NCI-H526 treated with DMSO at 0.1 percent for 48 hours (cell line): ENCODE measurements at regions not wholly inside any gene's neighbourhood (a gene's known extent, or its start where the extent isn't known, plus 50 kb on each side); places are given as distances from the start of the nearest gene placed in this dataset.

Experiments used
- DNase-seq: peaks from one replicate; lab custom pipeline; 2025; lab: John Stamatoyannopoulos, UW

GRCh38 chr13:30151388-30151787 is 156.0 kb downstream of the KATNAL1 start:
- no peak for DNase-seq

DNA sequence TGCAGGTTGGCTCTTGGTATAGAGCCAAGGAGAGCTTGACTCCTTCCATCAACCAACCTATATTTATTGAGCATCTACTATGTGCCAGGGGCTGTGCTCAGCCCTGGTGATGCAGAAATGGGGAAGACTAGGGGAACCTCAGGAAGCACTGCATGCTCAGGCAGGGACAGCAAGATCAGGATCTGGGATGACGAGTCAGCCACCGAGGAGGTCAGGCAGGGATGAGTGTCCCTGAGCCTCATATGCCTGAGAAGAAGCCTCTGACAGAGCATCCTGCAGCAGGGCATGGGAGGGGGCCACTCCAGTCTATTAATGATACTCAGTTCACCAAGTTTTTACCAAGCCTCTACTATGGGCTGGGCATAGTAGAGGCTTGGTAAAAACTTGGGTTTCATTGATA is 158.1 kb downstream of the KATNAL1 start:
- DNase-seq, result no peak

- no peak for DNase-seq
Observed at GRCh38 chr13:30148786-30149185, 158.6 kb downstream of the KATNAL1 start.

DNA sequence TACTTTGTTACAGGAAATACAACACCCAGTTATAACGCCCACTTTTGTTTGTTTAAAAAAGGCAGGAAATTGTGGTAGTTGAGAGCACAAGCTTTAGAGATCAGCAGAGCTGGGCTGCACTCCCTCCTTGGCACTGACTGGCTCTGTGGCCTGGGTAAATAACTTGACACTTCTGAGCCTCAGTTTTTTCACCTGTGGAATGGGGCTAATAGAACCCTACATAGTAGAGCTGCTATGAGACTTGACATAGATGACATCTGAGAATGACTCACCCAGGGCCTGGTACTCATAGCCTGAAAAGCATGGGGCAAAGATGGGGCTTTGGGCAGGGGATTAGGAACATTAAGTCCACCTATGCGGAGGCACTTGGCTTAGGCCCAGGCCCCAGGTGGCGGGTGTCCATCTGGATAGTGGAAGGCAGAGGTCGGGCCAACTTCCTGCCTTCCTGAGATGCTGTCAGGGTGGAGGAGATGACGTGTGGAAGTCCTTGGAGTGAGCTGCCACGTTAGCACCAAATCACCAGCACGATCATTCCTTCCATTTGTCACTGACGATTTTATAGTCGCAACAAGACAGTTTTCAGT is 159.1 kb downstream of the KATNAL1 start:
- DNase-seq, result no peak

- DNase-seq, result no peak
Observed at GRCh38 chr13:30147421-30147820, 159.9 kb downstream of the KATNAL1 start.

- DNase-seq, result no peak
Observed at GRCh38 chr13:30147015-30147414, 160.3 kb downstream of the KATNAL1 start.

DNA sequence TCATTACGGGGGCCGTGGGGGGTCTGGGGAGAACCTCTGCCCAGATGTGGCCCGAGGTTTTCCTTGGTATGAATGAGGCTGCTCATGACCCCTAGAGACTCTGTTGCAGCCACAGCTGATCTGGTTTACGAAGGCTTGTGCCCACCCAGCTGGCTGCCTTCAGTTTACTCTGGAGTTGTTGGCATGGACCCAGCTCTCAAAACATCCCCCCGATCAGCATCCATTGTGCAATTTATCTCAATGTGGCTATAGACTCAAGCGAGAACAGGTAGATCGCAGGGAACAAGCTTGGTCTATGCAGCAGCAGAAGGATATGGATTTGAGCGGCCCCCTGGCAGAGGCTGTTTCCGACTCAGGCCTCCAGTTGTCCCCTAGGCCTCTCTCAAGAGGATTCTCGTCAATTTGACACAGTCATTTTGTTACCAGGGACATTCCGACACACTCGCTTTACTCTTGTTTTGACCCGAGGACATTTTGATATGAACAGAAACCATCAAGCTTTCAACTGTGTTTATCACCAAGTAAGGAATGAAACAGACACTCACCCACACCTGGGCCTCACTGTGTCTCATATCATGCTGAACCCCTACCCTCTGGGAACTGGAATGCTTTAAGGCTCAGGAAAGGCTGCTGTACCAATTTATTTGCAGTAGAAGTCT is 161.5 kb downstream of the KATNAL1 start:
- DNase-seq, result no peak

DNA sequence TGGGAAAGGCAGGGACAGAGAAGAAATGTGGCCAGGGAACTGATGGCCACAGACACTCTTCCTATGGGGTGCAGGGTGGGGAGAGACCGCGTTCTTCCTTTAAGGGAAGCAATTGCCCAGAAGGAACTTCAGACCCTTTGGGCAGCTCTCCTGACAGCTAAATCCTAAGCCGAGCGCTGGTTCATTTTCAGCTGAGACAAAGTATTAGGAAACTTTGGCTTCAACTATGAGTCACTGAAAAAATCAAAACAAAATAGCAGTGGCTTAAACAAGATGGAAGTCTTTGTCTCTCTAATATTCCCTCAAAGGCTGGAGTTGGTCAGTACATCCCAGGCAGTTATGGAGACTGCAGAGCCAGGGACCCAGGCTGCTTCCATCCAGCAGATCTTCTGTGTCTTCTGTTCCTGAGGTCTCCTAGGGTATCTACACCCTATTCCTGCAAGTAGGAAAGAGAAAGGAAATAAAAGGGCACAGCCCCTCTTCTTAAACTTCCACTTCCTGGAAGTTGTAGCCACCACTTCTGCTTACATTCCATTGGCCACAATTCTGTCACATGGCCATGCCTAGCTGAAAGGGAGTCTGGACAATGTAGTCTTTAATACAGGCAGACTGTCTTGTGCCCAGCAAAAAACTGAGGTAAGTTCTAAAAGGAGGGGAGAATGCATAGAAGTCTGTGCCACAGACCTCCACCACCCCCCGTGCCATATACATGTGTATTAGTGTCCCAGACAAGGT is 163.5 kb downstream of the KATNAL1 start:
- DNase-seq, result no peak

DNA sequence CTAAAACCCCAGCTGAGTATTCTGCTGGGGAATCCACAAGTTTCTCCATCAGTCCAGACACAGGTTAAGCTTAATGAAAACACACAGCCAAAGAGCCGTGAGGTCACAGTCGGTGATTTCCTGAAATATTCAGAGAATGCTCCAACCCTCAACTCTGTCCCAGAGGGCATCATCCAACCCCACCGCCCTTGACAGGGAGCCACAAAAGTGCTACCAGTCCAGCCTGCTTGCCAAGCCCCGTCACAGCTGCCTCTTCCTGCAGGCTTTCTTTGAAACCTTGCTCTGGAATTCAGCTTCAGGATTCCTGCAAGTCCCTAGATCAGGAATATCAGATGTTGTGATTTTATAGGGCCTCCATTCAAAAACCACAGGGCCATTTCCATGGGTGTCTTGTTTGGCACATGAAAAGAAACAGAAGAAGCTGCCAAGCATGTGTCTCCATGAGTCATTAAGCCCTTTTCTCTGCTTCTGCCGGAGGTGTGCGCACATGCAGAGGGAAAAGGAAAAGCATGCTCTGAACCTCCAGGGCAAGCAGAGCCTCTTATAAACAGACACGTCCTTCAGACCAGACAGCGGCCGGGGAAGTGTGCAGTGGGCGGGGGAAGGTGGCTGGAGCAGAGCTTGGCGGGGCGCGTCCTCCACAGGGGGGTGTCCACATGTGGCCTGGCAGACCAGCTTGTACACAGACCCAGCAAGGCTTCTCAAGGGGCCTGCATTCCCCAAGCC is 164.7 kb downstream of the KATNAL1 start:
- no peak for DNase-seq

GRCh38 chr13:30141775-30142485 is 165.4 kb downstream of the KATNAL1 start:
- no peak for DNase-seq

- DNase-seq, result no peak
Observed at GRCh38 chr13:30140973-30141372, 166.4 kb downstream of the KATNAL1 start.

- DNase-seq, result peak; percentile 62
Observed at GRCh38 chr13:30138511-30138910, 168.8 kb downstream of the KATNAL1 start.

DNA sequence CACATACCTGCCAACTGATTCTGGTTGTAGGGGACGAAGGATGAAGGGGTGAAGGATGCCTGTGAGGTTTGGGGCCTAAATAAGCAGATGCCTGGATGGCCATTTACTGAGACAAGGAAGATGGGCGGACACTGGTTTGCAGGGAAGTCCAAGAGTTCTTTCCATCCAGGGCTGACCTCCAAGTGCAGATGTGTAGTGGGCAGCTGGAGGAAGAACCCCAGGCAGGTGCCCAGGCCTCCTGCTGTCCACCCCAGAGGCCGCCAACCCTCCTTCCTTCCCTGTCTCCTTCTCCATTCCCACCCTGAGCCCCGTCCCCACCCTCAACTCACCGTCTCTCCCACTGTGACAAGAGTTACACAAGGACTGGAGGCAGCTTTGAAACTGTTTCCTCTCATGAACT is 171.5 kb downstream of the KATNAL1 start:
- no peak for DNase-seq

- no peak for DNase-seq
Observed at GRCh38 chr13:30135351-30135750, 172.0 kb downstream of the KATNAL1 start.

DNA sequence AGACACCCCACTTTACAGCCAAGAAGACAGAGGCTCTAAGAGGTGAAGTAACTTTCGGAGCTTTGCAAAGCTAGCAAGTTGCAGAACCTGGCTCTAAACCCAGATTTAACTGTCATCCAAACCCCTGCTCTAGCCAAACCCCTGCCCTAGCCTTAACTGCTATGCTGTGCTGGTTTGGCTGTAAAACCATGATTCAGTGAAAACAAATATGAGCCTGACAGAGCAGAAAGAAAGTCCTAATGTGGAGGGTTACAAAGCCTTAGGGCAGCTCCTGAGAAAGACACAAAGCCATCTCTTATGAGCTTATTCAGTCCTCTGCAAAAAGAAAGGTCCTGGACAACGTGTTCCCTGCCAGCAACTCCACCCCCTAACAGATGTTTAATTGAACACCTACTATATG is 172.8 kb downstream of the KATNAL1 start:
- DNase-seq, result no peak

- no peak for DNase-seq
Observed at GRCh38 chr13:30133996-30134395, 173.4 kb downstream of the KATNAL1 start.

- no peak for DNase-seq
Observed at GRCh38 chr13:30133554-30133912, 173.8 kb downstream of the KATNAL1 start.

DNA sequence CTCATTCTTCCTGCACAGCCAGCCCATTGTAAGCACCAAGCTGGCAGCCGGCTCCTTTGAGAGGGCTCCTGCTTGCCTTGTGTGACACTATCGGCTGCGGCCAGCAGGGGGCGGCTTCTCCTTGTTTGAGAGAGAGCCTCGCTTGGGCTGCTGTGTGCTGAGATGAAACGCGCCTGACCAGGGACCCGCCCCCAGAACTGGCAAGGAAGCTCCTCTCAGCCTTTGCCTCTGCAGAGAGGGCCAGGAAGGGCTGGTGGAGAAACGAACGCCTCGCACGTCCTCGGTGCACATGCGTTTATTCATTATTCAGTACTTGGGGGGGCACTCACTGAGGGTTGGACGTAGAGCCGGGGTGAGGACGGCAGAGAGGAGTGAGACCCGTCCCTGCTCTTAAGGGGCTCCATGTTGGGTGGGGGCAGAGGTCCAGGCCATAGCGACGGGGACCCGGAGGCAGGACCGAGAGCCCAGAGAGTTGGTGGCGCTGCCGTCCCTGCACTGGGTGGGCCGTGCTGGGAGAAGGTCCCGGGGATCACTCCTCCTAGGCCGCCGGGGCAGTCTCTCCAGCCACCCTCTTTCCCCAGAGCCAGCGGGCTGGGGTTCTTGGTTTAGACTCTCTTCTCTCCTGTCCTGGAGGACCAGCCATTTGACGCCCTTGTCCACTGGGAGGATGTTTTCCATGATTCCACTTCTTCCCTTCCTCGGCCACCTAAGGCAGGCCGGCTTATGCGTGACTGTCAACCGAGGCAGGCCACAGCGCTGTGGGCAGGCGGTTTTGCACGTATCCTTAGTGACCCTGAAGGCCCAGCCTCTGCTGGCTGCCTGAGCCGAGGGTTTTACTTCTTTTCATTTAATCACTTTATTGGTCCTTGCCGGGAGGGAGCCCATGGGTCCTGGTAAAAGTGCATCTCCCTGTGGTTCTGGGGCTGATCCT is 174.5 kb downstream of the KATNAL1 start:
- peak; percentile 91 for DNase-seq

- no peak for DNase-seq
Observed at GRCh38 chr13:30129411-30129810, 177.9 kb downstream of the KATNAL1 start.

GRCh38 chr13:30128591-30128990 is 178.8 kb downstream of the KATNAL1 start:
- no peak for DNase-seq

GRCh38 chr13:30128095-30128494 is 179.3 kb downstream of the KATNAL1 start:
- DNase-seq, result no peak
